ENCODE measurements at regions not wholly inside any gene's neighbourhood (a gene's known extent, or its start where the extent isn't known, plus 50 kb on each side); places are given as distances from the start of the nearest gene placed in this dataset.

DNA sequence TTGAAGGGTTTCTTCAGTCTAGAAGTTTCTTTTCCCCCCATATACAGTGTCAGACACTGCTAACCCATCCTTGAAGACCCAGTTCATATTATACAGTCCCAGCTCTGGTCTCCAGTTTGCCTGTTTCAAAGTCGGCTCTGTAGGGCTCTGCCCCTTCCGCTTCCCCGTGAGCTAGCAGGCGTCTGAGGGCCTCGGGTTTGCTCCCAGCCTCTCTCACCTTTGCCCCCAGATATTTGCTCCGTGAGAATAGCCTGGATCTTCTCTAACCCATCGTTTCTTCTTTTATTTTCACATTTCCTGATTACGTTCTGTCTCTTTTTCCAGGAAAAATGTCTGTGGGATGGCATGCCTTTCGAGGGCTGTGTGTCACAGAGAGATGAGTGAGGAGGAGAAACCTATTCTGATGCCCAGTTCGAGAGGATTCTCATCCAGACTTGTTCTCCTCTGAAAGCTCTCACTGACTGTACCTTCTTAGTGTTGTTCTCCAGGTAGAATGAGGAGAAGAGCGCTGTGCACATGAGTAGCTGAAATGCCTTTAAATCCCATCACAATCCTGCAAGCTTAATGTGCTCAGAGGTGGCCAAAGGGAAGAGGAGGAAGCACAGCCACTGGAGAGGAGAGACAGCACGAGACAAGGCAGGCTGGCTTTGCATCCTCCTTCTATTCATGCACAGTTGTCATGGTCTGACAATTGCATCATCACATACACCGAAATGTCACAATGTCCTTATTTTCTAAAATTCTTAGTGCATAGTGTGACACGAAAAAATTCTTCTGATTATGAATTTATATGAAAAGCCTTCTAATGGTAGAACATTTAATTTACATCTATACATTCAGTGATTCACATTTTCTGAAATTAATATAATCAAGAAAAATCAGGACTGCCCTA lies 171.1 kb downstream of the FOXA2 start:
- TF ChIP-seq, protein P1, sequence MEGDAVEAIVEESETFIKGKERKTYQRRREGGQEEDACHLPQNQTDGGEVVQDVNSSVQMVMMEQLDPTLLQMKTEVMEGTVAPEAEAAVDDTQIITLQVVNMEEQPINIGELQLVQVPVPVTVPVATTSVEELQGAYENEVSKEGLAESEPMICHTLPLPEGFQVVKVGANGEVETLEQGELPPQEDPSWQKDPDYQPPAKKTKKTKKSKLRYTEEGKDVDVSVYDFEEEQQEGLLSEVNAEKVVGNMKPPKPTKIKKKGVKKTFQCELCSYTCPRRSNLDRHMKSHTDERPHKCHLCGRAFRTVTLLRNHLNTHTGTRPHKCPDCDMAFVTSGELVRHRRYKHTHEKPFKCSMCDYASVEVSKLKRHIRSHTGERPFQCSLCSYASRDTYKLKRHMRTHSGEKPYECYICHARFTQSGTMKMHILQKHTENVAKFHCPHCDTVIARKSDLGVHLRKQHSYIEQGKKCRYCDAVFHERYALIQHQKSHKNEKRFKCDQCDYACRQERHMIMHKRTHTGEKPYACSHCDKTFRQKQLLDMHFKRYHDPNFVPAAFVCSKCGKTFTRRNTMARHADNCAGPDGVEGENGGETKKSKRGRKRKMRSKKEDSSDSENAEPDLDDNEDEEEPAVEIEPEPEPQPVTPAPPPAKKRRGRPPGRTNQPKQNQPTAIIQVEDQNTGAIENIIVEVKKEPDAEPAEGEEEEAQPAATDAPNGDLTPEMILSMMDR (IDR thresholded peaks at IDR 0.05) = no peak
- no peaks in the 10 kb centered on the region for H3K36me3 ChIP-seq (replicated peaks in 1 of 2; ENCODE audit: control insufficient read depth in 1 of 2, insufficient read depth in 2 of 2, low read length in 2 of 2)

DNA sequence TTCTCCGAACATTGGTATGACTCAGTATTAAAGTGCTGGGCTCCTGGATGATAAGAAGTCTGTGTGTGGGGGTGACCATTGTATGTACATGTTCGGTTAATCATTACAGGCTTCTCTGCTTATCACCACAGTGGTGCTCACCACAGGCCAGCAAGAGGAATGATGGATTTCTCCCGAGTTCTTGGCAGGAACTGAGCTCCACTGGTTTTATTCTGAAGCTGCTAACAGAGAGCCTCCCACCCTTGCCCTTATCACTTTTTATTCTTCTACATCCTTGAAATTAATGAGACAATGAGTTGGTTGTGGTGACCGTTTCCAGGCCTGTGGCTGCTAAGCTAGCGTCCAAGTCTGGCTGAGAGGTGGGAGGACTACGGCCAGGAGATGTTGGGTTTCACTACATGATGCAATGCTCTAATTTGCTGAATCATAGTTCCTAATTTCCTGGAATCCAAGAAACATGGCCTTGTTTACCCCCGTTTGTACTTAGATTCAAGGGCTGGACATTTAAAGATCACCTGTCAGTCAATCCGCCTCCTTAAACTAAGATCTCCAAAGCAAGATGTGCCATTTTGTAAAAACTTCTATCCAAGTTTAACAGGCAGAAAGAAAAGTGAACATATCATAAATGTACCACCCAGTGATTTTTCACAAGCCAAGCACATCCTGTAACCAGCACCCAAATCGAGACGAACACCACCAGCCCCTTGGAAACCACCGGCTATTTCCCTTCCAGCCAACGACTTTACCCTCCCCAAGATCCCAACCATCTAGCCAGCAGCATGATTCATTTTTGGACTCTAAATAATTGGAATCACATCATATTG lies 172.5 kb downstream of the FOXA2 start:
- WGBS (ENCODE audit: insufficient coverage) = 68% methylated on average over 6 of the region's 12 CpGs
- H3K4me2 ChIP-seq (replicated peaks; ENCODE audit: extremely low read depth, low read length, poor library complexity, severe bottlenecking) = no peak overlapping the region

More for the DNA sequence above, 171.1 kb downstream of the FOXA2 start:
- Histone ChIP-seq H3K9me3 (replicated peaks in 1 of 2; ENCODE audit: control insufficient read depth in 1 of 2, insufficient read depth in 1 of 2, low read length in 2 of 2) (no peaks in the 10 kb centered on the region), H4K20me1 (ENCODE audit: insufficient read depth, low read length) (no peaks in the 10 kb centered on the region), H2AFZ (ENCODE audit: insufficient read depth, low read depth, low read length, poor library complexity, severe bottlenecking) (no peak overlapping the region), H3K27me3 (ENCODE audit: control insufficient read depth in 2 of 2, insufficient read depth in 2 of 2, low read length in 2 of 2) (no peaks in the 10 kb centered on the region), H3K4me2 (replicated peaks; ENCODE audit: extremely low read depth, low read length, poor library complexity, severe bottlenecking) (no peak overlapping the region), H3K4me3 (replicated peaks in 1 of 3; ENCODE audit: low read depth in 2 of 3, low read length in 3 of 3) (no peak overlapping the region), H3K4me1 (ENCODE audit: control insufficient read depth in 1 of 2, insufficient read depth in 2 of 2, low read length in 2 of 2) (peaks cover 0 to 6% of the 10 kb centered on the region in 2 donors), H3K27ac (ENCODE audit: low read depth in 1 of 2, low read length in 2 of 2) (no peak overlapping the region), H3K79me2 (ENCODE audit: insufficient read depth, low read length) (no peaks in the 10 kb centered on the region), H3K9ac (ENCODE audit: insufficient read depth, low read length, poor library complexity, severe bottlenecking) (no peak overlapping the region)
- intact Hi-C loops (cut with micrococcal nuclease) = no loop called here
- Mint-ChIP-seq H3K27ac (no peak overlapping the region), H3K36me3 (no peaks in the 10 kb centered on the region), H3K4me3 (no peak overlapping the region), H3K27me3 (ENCODE audit: low read depth in 3 of 3) (peaks cover 2 to 4% (median 3%) of the 10 kb centered on the region in 3 donors), H3K9me3 (peaks cover 0 to 3% (median 1%) of the 10 kb centered on the region in 7 donors), H3K4me1 (peaks cover 9% of the 10 kb centered on the region)
- 98% methylated on average over 5 of the region's 14 CpGs for WGBS (ENCODE audit: insufficient coverage)
- DNase-seq = no peak

More for the DNA sequence above, 172.5 kb downstream of the FOXA2 start:
- H3K9ac ChIP-seq (ENCODE audit: insufficient read depth, low read length, poor library complexity, severe bottlenecking) = no peak overlapping the region
- no peaks in the 10 kb centered on the region for H3K79me2 ChIP-seq (ENCODE audit: insufficient read depth, low read length)
- H4K20me1 ChIP-seq (ENCODE audit: insufficient read depth, low read length) = no peaks in the 10 kb centered on the region
- H2AFZ ChIP-seq (ENCODE audit: insufficient read depth, low read depth, low read length, poor library complexity, severe bottlenecking) = no peak overlapping the region
- H3K36me3 ChIP-seq (replicated peaks in 1 of 2; ENCODE audit: control insufficient read depth in 1 of 2, insufficient read depth in 2 of 2, low read length in 2 of 2) = no peaks in the 10 kb centered on the region
- no peak overlapping the region for H3K27ac ChIP-seq (ENCODE audit: low read depth in 1 of 2, low read length in 2 of 2)
- TF ChIP-seq, protein P1 (IDR thresholded peaks at IDR 0.05) = no peak
- peaks cover 9% of the 10 kb centered on the region for H3K4me1 Mint-ChIP-seq
- no peaks in the 10 kb centered on the region for H3K9me3 ChIP-seq (replicated peaks in 1 of 2; ENCODE audit: control insufficient read depth in 1 of 2, insufficient read depth in 1 of 2, low read length in 2 of 2)
- no peaks in the 10 kb centered on the region for H3K27me3 ChIP-seq (ENCODE audit: control insufficient read depth in 2 of 2, insufficient read depth in 2 of 2, low read length in 2 of 2)
- no peaks in the 10 kb centered on the region for H3K36me3 Mint-ChIP-seq
- intact Hi-C loops (cut with micrococcal nuclease) = no loop called here
- H3K4me3 Mint-ChIP-seq = no peak overlapping the region
- no peak overlapping the region for H3K27ac Mint-ChIP-seq
- no peak overlapping the region for H3K4me3 ChIP-seq (replicated peaks in 1 of 3; ENCODE audit: low read depth in 2 of 3, low read length in 3 of 3)
- H3K27me3 Mint-ChIP-seq (ENCODE audit: low read depth in 3 of 3) = peaks cover 0 to 3% (median 2%) of the 10 kb centered on the region in 3 donors
- H3K4me1 ChIP-seq (ENCODE audit: control insufficient read depth in 1 of 2, insufficient read depth in 2 of 2, low read length in 2 of 2) = peaks cover 0 to 6% of the 10 kb centered on the region in 2 donors
- DNase-seq = no peak
- no peaks in the 10 kb centered on the region for H3K9me3 Mint-ChIP-seq

All from CD14-positive monocyte (primary cell).